HG03103 (cell line): ENCODE measurements at regions not wholly inside any gene's neighbourhood (a gene's known extent, or its start where the extent isn't known, plus 50 kb on each side); places are given as distances from the start of the nearest gene placed in this dataset.

Source experiments
- ATAC-seq: cut with Tn5 transposase; IDR thresholded peaks from one replicate; pipeline ENCODE4 v1.9.1; 2021; ENCODE audit warnings: low read depth; ENCODE audit not compliant: unreplicated experiment

- ATAC-seq = no peak
These were observed 64.3 kb upstream of the BTBD3 start for GRCh38 chr20:11853359-11853758.

GRCh38 chr20:11861479-11861878 is 56.2 kb upstream of the BTBD3 start:
- ATAC-seq = no peak

- ATAC-seq = no peak
These were observed 50.3 kb upstream of the BTBD3 start for GRCh38 chr20:11867291-11867919.
